Activated CD8-positive, alpha-beta memory T cell treated with anti-CD3 and anti-CD28 coated beads, Interleukin-2, amount 50 U/mL, for 1 hour (primary cell): ENCODE measurements at regions not wholly inside any gene's neighbourhood (a gene's known extent, or its start where the extent isn't known, plus 50 kb on each side); places are given as distances from the start of the nearest gene placed in this dataset.

Experiments used
- DNase-seq: peaks from one replicate; pipeline ENCODE4 v3.0.0-alpha.2; 2020; ENCODE audit errors: extremely low read depth

DNA sequence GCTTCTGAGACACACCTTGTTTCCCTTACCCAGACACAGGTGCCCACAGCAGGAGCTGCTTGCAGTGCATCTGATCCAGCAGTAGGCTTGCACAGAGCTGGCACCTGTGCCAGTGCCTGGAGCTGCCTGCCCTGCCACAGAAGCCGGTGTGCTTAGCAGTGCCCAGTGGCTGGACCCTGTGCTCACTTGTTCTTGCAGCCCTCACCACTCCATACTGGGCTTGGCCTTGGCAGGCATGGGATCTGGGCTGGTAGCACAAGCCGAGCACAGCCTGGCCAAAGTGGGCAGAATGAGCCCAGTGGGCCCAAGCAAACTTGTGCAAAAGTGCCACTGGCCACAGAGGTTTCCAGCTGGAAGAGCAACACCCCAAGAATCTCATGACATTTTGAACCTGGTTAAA is 1950.4 kb downstream of the SUCLG1 start:
- DNase-seq, result no peak

GRCh38 chr2:82507657-82508056 is 1951.4 kb downstream of the SUCLG1 start:
- no peak for DNase-seq

- DNase-seq, result no peak
These were observed 1957.9 kb downstream of the SUCLG1 start for GRCh38 chr2:82501217-82501616.

- no peak for DNase-seq
These were observed 1960.2 kb downstream of the SUCLG1 start for GRCh38 chr2:82498777-82499443.

- DNase-seq, result no peak
These were observed 1964.3 kb downstream of the SUCLG1 start for GRCh38 chr2:82494739-82495138.

- DNase-seq, result no peak
These were observed 1967.5 kb downstream of the SUCLG1 start for GRCh38 chr2:82491591-82491990.

- no peak for DNase-seq
These were observed 1971.7 kb downstream of the SUCLG1 start for GRCh38 chr2:82487354-82487753.

DNA sequence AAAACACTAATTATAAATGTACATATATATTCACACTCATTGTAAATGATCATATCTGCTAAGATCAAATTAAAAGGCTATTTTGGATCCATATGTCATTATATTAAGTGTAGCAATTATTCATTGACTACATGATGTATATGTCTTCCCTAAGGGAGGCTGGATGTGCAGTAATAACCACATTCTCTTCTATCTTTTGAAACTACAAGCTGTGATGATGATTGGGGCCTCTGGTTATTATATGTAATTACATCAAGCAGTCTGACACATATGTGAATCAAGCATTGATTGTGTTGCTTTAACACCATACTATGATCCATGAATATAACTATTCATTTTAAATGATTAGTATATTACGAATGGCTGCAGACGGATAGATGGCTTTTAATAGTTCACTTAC is 1973.4 kb downstream of the SUCLG1 start:
- DNase-seq, result no peak

- DNase-seq, result no peak
These were observed 1977.9 kb downstream of the SUCLG1 start for GRCh38 chr2:82481207-82481606.

DNA sequence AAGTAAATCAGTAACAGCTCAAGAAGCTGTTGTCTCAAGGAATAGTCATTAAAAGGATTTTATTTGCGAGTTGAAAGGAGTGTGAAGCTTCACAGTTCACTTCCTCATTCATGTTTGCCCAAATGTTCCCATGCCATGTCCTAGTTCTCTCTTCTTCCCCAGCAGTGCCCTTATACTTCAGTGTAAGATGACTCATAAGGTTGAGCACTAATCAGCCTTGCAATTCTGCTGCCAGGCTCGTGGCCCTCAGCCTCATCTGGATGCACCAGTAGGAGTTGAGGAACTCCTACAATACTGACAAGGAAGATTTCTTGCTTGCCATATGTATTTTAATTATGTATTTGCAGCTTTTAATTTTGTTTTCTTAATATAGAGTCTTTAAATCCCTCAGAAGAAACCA is 1980.4 kb downstream of the SUCLG1 start:
- no peak for DNase-seq

DNA sequence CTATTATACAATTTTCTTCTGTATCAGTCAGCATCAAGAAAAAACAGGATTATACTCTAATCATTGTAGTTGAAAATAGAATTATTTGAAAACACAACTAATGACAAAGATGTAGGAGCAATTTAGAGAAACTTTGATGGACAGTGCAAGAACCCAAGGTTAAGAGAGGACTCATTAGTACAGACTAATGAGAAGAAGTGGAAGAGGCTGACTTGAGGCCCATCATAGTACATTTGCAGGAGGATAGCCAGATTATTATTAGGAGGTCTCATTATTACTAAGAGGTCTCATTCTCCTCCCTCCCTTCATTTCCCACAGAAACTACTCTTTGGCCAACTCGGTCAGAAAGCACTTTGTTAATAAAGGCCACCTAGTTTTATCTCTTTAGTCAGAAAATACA is 1983.0 kb downstream of the SUCLG1 start:
- DNase-seq, result no peak

- no peak for DNase-seq
These were observed 2030.8 kb downstream of the SUCLG1 start for GRCh38 chr2:82428251-82428650.

GRCh38 chr2:82412021-82412420 is 2047.1 kb downstream of the SUCLG1 start:
- no peak for DNase-seq

DNA sequence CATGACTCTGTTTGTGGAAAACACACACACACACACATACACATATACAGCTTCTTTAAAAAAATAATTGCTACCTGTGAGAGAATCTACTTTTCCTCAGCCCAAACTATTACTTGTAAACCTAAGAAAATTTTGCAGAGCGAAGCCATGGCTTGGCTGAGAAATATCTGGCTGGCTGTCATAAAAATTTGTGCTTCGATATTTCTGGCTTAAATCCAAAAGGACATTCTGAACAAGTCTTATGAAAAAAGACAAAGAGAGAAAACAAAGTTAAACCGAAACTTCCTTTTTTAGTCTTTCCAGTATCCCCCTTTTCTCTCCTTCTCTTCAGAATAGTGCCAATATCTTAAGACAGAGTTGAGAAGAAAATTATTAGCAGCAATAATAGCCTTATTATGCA is 2048.0 kb downstream of the SUCLG1 start:
- no peak for DNase-seq

- DNase-seq, result no peak
These were observed 2063.5 kb downstream of the SUCLG1 start for GRCh38 chr2:82395531-82395930.

- DNase-seq, result no peak
These were observed 2067.7 kb downstream of the SUCLG1 start for GRCh38 chr2:82391386-82391785.

DNA sequence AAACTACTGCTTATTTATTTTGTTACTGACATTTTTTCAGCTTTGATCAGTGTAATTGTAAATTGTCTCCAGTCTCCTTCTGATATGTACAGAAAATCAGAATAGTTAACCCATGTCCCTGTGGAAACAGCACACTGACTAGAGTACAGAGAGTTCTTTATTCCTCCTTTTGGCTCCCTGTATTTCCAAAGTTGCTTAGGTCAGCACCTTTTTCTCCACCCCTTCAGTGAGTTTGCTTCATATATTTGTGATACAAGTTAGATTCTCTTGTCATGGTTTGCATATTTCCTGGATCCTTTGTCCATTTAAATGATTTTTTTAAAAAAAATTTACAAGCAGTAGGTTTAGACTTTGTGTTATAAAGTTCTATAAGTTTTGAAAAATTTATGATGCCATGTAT is 2051.1 kb upstream of the LRRTM1 start:
- no peak for DNase-seq

DNA sequence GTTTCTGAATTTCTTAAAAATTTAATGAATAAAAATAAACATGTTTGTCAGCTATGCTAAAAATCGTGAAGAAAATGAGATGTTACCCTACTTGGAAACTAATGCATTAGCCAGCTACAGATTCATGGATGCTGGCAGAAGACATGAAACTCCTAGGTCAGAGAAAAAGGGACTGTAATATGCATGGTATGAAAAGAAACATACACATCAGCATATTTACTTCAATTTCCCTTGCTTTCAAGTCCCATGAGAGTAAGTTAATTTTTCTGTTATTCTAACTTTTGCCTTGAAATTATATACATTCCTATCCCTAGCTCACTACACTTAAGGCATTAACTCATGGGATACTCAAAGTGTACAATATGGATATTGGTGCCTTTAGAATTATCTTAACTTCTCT is 2041.4 kb upstream of the LRRTM1 start:
- DNase-seq, result no peak

DNA sequence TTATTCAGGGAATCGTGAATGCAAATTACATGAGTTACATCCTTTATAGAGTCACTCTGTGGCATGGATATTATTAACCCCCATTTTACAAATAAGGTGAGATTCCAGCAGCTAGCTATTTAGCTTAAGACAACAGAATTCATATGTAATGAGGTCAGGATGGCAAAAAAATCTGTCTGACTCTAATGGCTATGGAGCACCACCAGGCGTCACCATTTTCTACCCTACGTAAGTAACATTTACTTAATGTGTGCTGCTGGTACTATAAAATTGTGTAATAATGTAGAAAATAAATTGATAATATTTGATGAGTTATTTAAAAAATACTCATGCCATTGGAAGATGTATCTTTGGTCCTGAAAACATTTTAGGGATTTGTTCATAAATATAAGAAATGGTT is 2040.1 kb upstream of the LRRTM1 start:
- DNase-seq, result no peak

GRCh38 chr2:82342356-82342755 is 2037.8 kb upstream of the LRRTM1 start:
- no peak for DNase-seq

DNA sequence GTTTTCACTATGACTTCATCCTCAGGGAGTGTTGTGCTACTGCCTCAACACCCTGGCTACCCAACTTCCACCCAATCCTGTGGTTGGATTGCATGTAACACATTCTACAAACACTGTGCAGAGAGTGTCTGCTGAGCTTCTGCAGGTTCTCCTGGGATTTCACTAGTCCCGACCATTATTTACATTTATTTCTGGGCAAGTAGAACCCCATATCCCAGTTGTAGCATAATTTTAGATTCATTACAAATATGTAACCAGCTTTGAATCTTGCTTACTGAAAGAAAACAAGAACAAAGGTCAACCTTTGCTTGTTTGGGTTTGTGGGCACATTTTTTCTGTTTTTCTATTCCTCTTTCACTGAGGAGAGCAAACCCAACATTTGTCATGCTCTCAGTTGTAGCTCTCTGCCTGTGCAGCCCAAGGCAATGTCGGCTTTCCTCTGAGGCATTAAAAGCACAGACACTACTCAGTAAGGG is 2036.1 kb upstream of the LRRTM1 start:
- DNase-seq, result no peak

- DNase-seq, result no peak
These were observed 2035.3 kb upstream of the LRRTM1 start for GRCh38 chr2:82339805-82340204.

GRCh38 chr2:82333697-82334096 is 2029.1 kb upstream of the LRRTM1 start:
- no peak for DNase-seq

- no peak for DNase-seq
These were observed 2025.6 kb upstream of the LRRTM1 start for GRCh38 chr2:82330155-82330554.
